ENCODE measurements at regions not wholly inside any gene's neighbourhood (a gene's known extent, or its start where the extent isn't known, plus 50 kb on each side); places are given as distances from the start of the nearest gene placed in this dataset.

- no peaks in the 10 kb centered on the region for H3K27me3 ChIP-seq (ENCODE audit: insufficient read depth)
- no peak overlapping the region for H3K4me2 ChIP-seq
- no peaks in the 10 kb centered on the region for H3K9me3 ChIP-seq
- no peak for DNase-seq
- TF ChIP-seq IRF3 (IDR thresholded peaks at IDR 0.05; ENCODE audit: low read depth, low read length) (no peak), EP300 (IDR thresholded peaks at IDR 0.05; ENCODE audit: borderline replicate concordance in 1 of 2, low read depth in 1 of 2, low read length in 1 of 2) (no peak), RFX5 (IDR thresholded peaks at IDR 0.05; ENCODE audit: low read length) (no peak), TAF1 (IDR thresholded peaks at IDR 0.05; ENCODE audit: borderline replicate concordance, low read depth, low read length) (no peak), USF2 (IDR thresholded peaks at IDR 0.05; ENCODE audit: borderline replicate concordance, low read depth, low read length) (no peak), TEAD4 (IDR thresholded peaks at IDR 0.05; ENCODE audit: borderline replicate concordance, insufficient read depth) (no peak), MXI1 (IDR thresholded peaks at IDR 0.05; ENCODE audit: low read depth, low read length) (no peak), MAX (IDR thresholded peaks at IDR 0.05; ENCODE audit: low read depth) (no peak)
- ChIA-PET POLR2A (no interaction called here), CTCF (no interaction called here)
- no peaks in the 10 kb centered on the region for H3K79me2 ChIP-seq (ENCODE audit: insufficient read depth)
- H3F3A ChIP-seq (replicated peaks; ENCODE audit: insufficient read depth): no peaks in the 10 kb centered on the region
- WGBS (ENCODE audit: low lambda C conversion rate): 24% methylated on average over 5 of the region's 5 CpGs
- no peak overlapping the region for H2AFZ ChIP-seq (ENCODE audit: low read depth)
- no peaks in the 10 kb centered on the region for H3K9me2 ChIP-seq
- H3K4me3 ChIP-seq (ENCODE audit: low read depth in 2 of 2, low read length in 1 of 2): no peak overlapping the region
- no peaks in the 10 kb centered on the region; a peak in 1 of 4 replicates for H3K4me1 ChIP-seq (ENCODE audit: control insufficient read depth in 1 of 2, insufficient read depth in 2 of 2, low read depth in 1 of 2, low read length in 1 of 2)
- H3K27ac ChIP-seq (ENCODE audit: low read depth in 2 of 2, low read length in 1 of 2): no peak overlapping the region
- H3K36me3 ChIP-seq (replicated peaks in 1 of 2; ENCODE audit: control insufficient read depth in 1 of 2, insufficient read depth in 2 of 2, low read length in 1 of 2): no peaks in the 10 kb centered on the region
- no peaks in the 10 kb centered on the region for H4K20me1 ChIP-seq (ENCODE audit: insufficient read depth)
- H3K9ac ChIP-seq: no peak overlapping the region
These were observed 201.1 kb upstream of the RREB1 start for GRCh38 chr6:6906570-6907213.

GRCh38 chr6:6907286-6907685 lies 200.5 kb upstream of the RREB1 start:
- Histone ChIP-seq H4K20me1 (ENCODE audit: insufficient read depth) (no peaks in the 10 kb centered on the region), H3K36me3 (replicated peaks in 1 of 2; ENCODE audit: control insufficient read depth in 1 of 2, insufficient read depth in 2 of 2, low read length in 1 of 2) (no peaks in the 10 kb centered on the region), H3K4me1 (ENCODE audit: control insufficient read depth in 1 of 2, insufficient read depth in 2 of 2, low read depth in 1 of 2, low read length in 1 of 2) (no peaks in the 10 kb centered on the region; a peak in 1 of 4 replicates), H3K9me3 (no peaks in the 10 kb centered on the region), H3K27me3 (ENCODE audit: insufficient read depth) (no peaks in the 10 kb centered on the region), H3K27ac (ENCODE audit: low read depth in 2 of 2, low read length in 1 of 2) (no peak overlapping the region), H3K4me3 (ENCODE audit: low read depth in 2 of 2, low read length in 1 of 2) (no peak overlapping the region), H2AFZ (ENCODE audit: low read depth) (no peak overlapping the region), H3K9ac (no peak overlapping the region), H3K4me2 (no peak overlapping the region), H3F3A (replicated peaks; ENCODE audit: insufficient read depth) (no peaks in the 10 kb centered on the region), H3K79me2 (ENCODE audit: insufficient read depth) (no peaks in the 10 kb centered on the region), H3K9me2 (no peaks in the 10 kb centered on the region)
- ChIA-PET CTCF (no interaction called here), POLR2A (no interaction called here)
- no peak for DNase-seq
- TF ChIP-seq ELF1 (IDR thresholded peaks at IDR 0.05): no peak
- no peak for TF ChIP-seq POLR2AphosphoS5 (IDR thresholded peaks at IDR 0.05; ENCODE audit: low read depth, low read length)
- no peak for TF ChIP-seq RCOR1 (IDR thresholded peaks at IDR 0.05; ENCODE audit: low read length)
- TF ChIP-seq RFX5 (IDR thresholded peaks at IDR 0.05; ENCODE audit: low read length): no peak
- no peak for TF ChIP-seq SMC3 (IDR thresholded peaks at IDR 0.05; ENCODE audit: low read depth, low read length)
- TF ChIP-seq ZBTB33 (IDR thresholded peaks at IDR 0.05; ENCODE audit: borderline replicate concordance, low read depth): no peak
- no peak for TF ChIP-seq MAX (IDR thresholded peaks at IDR 0.05; ENCODE audit: low read depth)
- TF ChIP-seq, protein P1, sequence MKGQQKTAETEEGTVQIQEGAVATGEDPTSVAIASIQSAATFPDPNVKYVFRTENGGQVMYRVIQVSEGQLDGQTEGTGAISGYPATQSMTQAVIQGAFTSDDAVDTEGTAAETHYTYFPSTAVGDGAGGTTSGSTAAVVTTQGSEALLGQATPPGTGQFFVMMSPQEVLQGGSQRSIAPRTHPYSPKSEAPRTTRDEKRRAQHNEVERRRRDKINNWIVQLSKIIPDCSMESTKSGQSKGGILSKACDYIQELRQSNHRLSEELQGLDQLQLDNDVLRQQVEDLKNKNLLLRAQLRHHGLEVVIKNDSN (IDR thresholded peaks at IDR 0.05; ENCODE audit: borderline replicate concordance, low read depth): no peak
- no peak for TF ChIP-seq CHD2 (IDR thresholded peaks at IDR 0.05; ENCODE audit: low read length, partially characterized antibody)
- no peak for TF ChIP-seq CTCF (IDR thresholded peaks at IDR 0.05)
- no peak for TF ChIP-seq TEAD4 (IDR thresholded peaks at IDR 0.05; ENCODE audit: borderline replicate concordance, insufficient read depth)
- TF ChIP-seq EP300 (IDR thresholded peaks at IDR 0.05; ENCODE audit: borderline replicate concordance in 1 of 2, low read depth in 1 of 2, low read length in 1 of 2): no peak
- no peak for TF ChIP-seq TCF12 (IDR thresholded peaks at IDR 0.05)
- no peak for TF ChIP-seq JUND (IDR thresholded peaks at IDR 0.05)
- no peak for TF ChIP-seq RXRA (IDR thresholded peaks at IDR 0.05; ENCODE audit: borderline replicate concordance, low read depth)
- TF ChIP-seq YY1 (IDR thresholded peaks at IDR 0.05; ENCODE audit: low read depth): no peak
- no peak for TF ChIP-seq MXI1 (IDR thresholded peaks at IDR 0.05; ENCODE audit: low read depth, low read length)
- TF ChIP-seq MEF2A (IDR thresholded peaks at IDR 0.05; ENCODE audit: borderline replicate concordance, low read depth): no peak
- WGBS (ENCODE audit: low lambda C conversion rate): 26% methylated on average over 4 of the region's 4 CpGs

All from SK-N-SH (cell line).